RCC 7860 (cell line): ENCODE measurements at regions not wholly inside any gene's neighbourhood (a gene's known extent, or its start where the extent isn't known, plus 50 kb on each side); places are given as distances from the start of the nearest gene placed in this dataset.
A peak's percentile ranks its signal among the peaks of the same experiment; 100 is the strongest.

Experiments used
- DNase-seq: peaks from one replicate; pipeline ENCODE4 v3.0.0-alpha.2; 2015; ENCODE audit warnings: low spot score
- FAIRE-seq: peaks from 2 replicates; lab custom pipeline; 2012; peaks lifted over from hg19 to GRCh38; lab: Jason Lieb, UNC

- DNase-seq: no peak
- FAIRE-seq: no peak
These were observed 535.8 kb upstream of the SLITRK1 start for GRCh38 chr13:84418041-84418440.

- FAIRE-seq: no peak
These were observed 535.1 kb upstream of the SLITRK1 start for GRCh38 chr13:84417416-84417815.

GRCh38 chr13:84413016-84413415, 530.7 kb upstream of the SLITRK1 start:
- DNase-seq (no peak), FAIRE-seq (no peak)

More at GRCh38 chr13:84417416-84417815, 535.1 kb upstream of the SLITRK1 start:
- DNase-seq: no peak

GRCh38 chr13:84405286-84405685, 523.0 kb upstream of the SLITRK1 start:
- no peak for FAIRE-seq
- no peak for DNase-seq

- peak; percentile 81 for FAIRE-seq
- DNase-seq: peak; percentile 75
These were observed 518.4 kb upstream of the SLITRK1 start for GRCh38 chr13:84400706-84401105.

- DNase-seq: no peak
- no peak for FAIRE-seq
These were observed 517.2 kb upstream of the SLITRK1 start for GRCh38 chr13:84399320-84400085.

- FAIRE-seq: no peak
These were observed 511.8 kb upstream of the SLITRK1 start for GRCh38 chr13:84393981-84394625.

GRCh38 chr13:84380866-84381265, 498.6 kb upstream of the SLITRK1 start:
- FAIRE-seq (no peak), DNase-seq (no peak)

More at GRCh38 chr13:84393981-84394625, 511.8 kb upstream of the SLITRK1 start:
- DNase-seq: no peak

GRCh38 chr13:84377106-84377505, 494.8 kb upstream of the SLITRK1 start:
- DNase-seq: no peak
- no peak for FAIRE-seq

GRCh38 chr13:84366506-84366905, 484.2 kb upstream of the SLITRK1 start:
- FAIRE-seq (no peak), DNase-seq (no peak)

GRCh38 chr13:84362777-84363176, 480.5 kb upstream of the SLITRK1 start:
- DNase-seq (no peak), FAIRE-seq (no peak)

GRCh38 chr13:84360822-84361221, 478.5 kb upstream of the SLITRK1 start:
- DNase-seq: no peak

GRCh38 chr13:84358601-84359000, 476.3 kb upstream of the SLITRK1 start:
- DNase-seq (no peak), FAIRE-seq (no peak)

More at GRCh38 chr13:84360822-84361221, 478.5 kb upstream of the SLITRK1 start:
- FAIRE-seq: no peak

GRCh38 chr13:84352946-84353345, 470.7 kb upstream of the SLITRK1 start:
- FAIRE-seq (no peak), DNase-seq (no peak)

- FAIRE-seq (no peak), DNase-seq (no peak)
These were observed 457.2 kb upstream of the SLITRK1 start for GRCh38 chr13:84339456-84339855.

GRCh38 chr13:84332346-84332745, 450.1 kb upstream of the SLITRK1 start:
- no peak for DNase-seq
- FAIRE-seq: no peak

GRCh38 chr13:84315527-84315926, 433.3 kb upstream of the SLITRK1 start:
- FAIRE-seq: no peak
- DNase-seq: no peak

- DNase-seq (no peak), FAIRE-seq (no peak)
These were observed 420.8 kb upstream of the SLITRK1 start for GRCh38 chr13:84303035-84303434.

GRCh38 chr13:84297251-84297650, 415.0 kb upstream of the SLITRK1 start:
- FAIRE-seq (no peak), DNase-seq (no peak)

GRCh38 chr13:84296401-84296800, 414.1 kb upstream of the SLITRK1 start:
- DNase-seq: no peak
- FAIRE-seq: no peak

GRCh38 chr13:84294576-84294975, 412.3 kb upstream of the SLITRK1 start:
- DNase-seq (no peak), FAIRE-seq (no peak)

GRCh38 chr13:84290386-84290785, 408.1 kb upstream of the SLITRK1 start:
- DNase-seq (no peak), FAIRE-seq (no peak)
